GM21737 (cell line): ENCODE measurements at regions not wholly inside any gene's neighbourhood (a gene's known extent, or its start where the extent isn't known, plus 50 kb on each side); places are given as distances from the start of the nearest gene placed in this dataset.

ENCODE experiments used
- ATAC-seq: cut with Tn5 transposase; IDR thresholded peaks from one replicate; pipeline ENCODE4 v1.9.1; 2021; ENCODE audit warnings: mild to moderate bottlenecking, moderate library complexity; ENCODE audit not compliant: unreplicated experiment

GRCh38 chr2:129720761-129721160 is 258.7 kb upstream of the RAB6C start:
- no peak for ATAC-seq

DNA sequence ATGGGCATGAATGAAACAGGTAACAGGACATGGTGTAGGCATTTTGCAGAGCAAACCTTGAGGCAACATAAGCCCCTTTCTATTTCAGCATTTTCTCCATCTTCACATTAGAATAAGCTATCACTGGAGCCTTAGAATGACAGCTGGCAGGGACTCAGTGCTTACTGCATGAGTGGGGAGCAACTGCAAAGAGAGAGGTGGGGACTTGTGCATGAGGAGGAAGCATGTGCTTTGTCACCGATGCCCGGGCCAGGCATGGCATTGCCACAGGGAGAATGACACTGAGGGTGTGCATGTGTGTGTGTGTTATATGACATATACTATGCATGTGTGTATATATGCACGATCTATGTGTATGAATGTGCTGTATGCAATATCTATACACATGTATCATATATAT is 258.2 kb upstream of the RAB6C start:
- ATAC-seq, result no peak

DNA sequence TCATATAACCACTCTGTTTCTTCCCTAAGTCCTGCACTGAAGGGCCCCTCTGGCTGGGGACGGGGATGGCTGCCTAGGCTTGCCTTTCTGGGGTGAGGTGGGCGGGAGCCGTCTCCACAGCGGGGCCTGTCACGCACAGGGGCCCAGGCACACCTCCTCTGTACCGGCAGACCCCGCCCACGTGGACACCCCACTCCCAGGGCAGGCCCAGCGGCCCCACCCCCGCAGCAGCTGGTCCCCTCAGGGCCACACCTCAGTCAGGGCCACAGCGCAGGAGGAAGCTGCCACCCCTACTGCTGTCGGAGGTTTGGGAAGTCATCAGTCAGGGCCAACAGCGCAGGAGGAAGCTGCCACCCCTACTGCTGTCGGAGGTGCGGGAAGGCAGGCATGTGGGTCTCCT is 257.6 kb upstream of the RAB6C start:
- ATAC-seq, result no peak

DNA sequence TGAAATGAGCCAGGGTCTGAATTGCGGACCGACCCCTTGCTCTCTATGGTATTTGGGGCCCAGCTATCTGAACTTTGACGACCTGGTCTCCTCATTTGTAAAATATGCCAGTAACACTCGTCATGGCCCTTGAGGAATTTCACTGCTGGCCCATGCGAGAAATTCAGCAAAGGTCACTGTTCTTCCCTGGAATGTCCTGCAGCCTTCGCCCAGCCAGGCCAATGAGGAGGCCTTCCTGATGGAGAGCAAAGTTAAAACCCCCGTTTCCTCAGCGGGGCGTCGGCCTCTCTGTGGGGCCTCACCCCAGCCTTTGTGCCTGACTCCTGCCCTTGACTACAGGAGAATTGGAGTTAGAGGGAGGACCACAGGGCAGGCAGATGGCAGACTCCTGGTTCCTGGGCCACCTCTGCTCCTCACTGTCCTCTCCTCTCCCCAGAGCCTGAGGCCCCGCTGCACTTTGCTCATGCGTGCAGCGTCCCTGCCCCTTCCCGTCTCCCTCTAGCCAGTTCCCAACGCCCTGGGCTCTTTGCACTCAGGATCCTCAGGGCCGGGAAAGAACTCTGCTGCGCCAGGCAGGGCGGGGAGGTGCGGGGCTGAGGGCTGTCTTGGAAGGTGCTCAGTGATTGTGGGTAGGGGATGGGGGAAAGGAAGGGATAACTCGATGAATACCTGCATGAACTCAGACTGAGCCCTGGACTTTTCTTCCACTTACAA is 257.0 kb upstream of the RAB6C start:
- ATAC-seq, result no peak

- no peak for ATAC-seq
These were observed 256.0 kb upstream of the RAB6C start for GRCh38 chr2:129723277-129724020.

- ATAC-seq, result no peak
These were observed 255.3 kb upstream of the RAB6C start for GRCh38 chr2:129724021-129724757.

DNA sequence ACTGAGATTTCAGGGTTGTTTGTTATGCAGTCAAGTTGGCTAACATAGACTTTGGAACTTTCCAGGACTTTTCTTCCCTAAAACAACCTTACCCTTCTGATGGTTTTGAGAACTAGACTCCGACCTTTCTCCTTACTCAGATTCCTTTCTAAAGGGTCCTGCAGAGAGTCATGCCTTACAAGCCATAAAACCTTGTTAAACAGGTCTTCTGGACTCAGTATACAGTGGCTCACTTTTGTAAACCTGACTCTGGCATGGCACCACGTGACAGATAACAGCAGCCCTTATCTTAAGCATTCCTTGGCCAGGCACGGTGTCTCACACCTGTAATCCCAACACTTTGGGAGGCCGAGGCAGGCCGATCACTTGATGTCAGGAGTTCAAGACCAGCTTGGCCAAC is 253.2 kb upstream of the RAB6C start:
- ATAC-seq, result no peak

DNA sequence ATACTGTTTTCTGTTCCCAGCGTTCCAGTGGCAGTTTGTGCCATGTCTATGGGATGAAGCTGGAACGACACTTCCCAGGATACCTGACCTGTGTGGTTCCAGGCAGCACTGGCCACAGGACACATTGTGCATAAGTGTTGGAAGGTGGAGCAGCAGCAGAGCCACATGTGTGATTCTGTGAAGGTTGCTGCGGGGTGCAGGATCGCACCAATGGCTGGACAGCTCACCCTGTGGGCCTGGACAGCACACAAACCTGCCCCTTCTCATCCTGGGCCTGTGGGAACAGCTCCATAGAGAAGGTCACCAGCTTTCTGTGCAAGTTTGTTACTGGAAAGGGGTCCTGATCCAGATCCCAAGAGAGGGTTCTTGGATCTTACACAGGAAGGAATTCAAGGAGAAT is 252.2 kb upstream of the RAB6C start:
- no peak for ATAC-seq

GRCh38 chr2:129728035-129728972 is 251.2 kb upstream of the RAB6C start:
- ATAC-seq, result no peak

- ATAC-seq, result no peak
These were observed 250.5 kb upstream of the RAB6C start for GRCh38 chr2:129729011-129729410.

DNA sequence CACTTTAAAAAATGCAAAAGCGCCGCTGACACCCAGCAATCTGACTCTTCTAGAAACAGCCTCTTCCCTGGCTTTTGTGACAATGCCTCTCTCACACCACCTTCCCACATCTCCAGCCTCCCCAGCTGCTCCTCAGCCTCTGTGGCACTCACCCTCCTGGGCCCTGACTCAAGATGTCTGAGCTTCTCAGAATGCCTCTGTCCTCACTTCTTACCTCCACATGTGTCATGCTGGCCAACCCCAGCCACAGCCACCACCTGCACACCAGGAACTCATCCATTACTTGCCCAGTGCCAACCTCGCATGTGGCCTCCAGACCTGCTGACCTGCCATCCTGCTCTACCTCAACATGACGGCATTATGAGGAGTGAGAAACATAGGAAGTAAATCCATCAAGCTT is 249.8 kb upstream of the RAB6C start:
- ATAC-seq, result no peak

- ATAC-seq, result no peak
These were observed 248.5 kb upstream of the RAB6C start for GRCh38 chr2:129730979-129731378.

- ATAC-seq, result no peak
These were observed 247.4 kb upstream of the RAB6C start for GRCh38 chr2:129731907-129732629.

DNA sequence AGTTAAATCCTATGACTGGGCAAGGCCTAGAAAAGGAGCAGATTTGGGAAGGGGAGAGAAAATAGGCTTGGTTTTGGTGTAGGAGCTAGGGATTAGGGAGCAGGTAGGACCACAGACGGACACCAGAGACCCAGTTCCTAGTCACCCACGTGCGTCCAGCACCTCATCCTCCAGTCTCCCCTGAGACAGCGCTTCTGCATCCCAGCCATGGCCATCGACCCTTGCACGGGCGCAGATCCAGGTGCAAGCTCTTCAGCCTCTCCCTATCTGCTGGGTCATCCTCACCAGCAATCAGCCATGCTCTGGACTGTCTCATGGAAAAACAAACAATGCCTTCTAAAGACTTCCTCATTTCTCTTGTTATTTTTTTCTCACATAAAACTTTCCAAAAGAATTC is 246.8 kb upstream of the RAB6C start:
- no peak for ATAC-seq

- ATAC-seq, result no peak
These were observed 246.4 kb upstream of the RAB6C start for GRCh38 chr2:129733041-129733440.

GRCh38 chr2:129733579-129733978 is 245.9 kb upstream of the RAB6C start:
- no peak for ATAC-seq

GRCh38 chr2:129734343-129735034 is 245.0 kb upstream of the RAB6C start:
- no peak for ATAC-seq

DNA sequence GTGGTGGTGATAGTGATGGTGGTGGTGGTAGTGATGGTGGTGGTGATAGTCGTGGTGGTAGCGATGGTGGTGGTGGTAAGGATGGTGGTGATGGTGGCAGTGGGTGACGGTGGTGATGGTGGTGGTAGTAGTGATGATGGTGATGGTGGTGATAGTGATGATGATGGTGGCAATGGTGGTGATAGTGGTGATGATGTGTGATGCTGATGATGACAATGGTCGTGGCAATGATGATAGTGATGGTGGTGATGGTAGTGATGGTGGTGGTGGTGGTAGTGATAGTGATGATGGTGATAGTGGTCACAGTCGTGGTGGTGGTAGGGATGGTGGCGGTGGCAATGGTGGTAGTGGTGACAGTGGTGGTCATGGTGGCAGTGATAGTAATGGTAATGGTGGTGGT is 243.9 kb upstream of the RAB6C start:
- ATAC-seq, result no peak

- ATAC-seq, result no peak
These were observed 241.6 kb upstream of the RAB6C start for GRCh38 chr2:129737660-129738527.
